GM21717 (cell line): ENCODE measurements at regions not wholly inside any gene's neighbourhood (a gene's known extent, or its start where the extent isn't known, plus 50 kb on each side); places are given as distances from the start of the nearest gene placed in this dataset.

Experiments used
- ATAC-seq: cut with Tn5 transposase; IDR thresholded peaks from one replicate; pipeline ENCODE4 v1.9.1; 2021; ENCODE audit warnings: mild to moderate bottlenecking, moderate library complexity; ENCODE audit not compliant: unreplicated experiment

DNA sequence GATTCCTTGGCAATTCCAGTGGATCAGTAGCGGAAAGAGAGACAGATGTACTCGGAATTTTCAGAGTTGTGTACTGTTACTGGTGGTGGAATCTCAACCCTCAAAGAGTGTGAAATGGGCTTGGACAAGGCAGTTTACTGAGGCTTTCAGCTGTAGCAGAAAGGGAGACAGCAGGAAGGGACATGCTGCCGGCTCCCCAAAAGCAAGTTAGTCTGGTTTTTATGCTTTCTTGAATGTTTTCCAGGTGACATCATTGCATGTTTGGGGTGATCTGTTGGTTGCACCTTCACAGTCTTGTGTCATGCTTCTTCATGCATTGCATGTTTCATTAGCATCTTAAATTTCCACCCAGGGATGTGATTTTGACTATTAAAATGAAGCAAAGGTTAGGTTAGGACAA lies 1282.2 kb downstream of the ADGRL3 start:
- no peak for ATAC-seq

DNA sequence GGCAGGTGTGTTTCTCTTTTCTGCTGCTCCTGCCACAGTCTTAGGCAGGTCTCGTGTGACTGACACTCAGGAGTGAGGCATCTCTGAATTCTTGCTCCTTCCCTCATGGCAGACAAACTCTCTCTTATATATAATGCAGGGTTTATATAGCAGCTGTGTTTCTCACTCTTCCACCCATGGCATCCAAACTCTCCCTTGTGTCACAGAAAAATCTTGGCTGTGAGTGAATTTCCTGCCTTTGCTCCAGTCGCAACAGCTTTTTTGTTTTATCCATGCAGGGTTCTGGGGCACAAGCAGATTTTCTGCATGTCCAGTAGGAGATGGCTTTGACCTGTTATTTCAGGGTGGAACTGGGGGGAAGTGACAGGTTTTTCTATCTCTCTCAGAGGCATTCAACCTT lies 1275.5 kb downstream of the ADGRL3 start:
- ATAC-seq = no peak

- no peak for ATAC-seq
Observed at GRCh38 chr4:62474802-62475201, 1274.7 kb downstream of the ADGRL3 start.

- ATAC-seq = no peak
Observed at GRCh38 chr4:62471021-62471420, 1270.9 kb downstream of the ADGRL3 start.

DNA sequence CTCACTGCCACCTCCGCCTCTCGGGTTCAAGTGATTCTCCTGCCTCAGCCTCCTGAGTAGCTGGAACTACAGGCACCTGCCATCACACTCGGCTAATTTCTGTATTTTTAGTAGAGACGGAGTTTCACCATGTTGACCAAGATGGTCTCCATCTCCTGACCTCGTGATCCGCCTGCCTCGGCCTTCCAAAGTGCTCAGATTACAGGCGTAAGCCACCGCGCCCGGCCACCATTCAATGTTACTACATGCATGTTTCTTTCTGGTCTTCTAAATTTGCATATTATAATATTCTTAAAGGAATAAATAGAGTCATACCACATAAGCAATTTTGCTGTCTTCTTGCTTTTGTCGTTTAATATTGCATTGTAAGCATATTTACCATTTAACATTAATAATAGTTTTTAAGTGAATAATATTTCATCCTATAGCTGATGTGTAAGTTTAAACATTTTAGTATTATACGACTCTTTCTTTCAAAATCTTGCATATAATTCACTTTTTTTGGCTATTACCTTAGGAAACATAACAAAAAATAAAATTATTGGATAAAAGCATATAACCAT lies 1270.4 kb downstream of the ADGRL3 start:
- ATAC-seq = no peak

DNA sequence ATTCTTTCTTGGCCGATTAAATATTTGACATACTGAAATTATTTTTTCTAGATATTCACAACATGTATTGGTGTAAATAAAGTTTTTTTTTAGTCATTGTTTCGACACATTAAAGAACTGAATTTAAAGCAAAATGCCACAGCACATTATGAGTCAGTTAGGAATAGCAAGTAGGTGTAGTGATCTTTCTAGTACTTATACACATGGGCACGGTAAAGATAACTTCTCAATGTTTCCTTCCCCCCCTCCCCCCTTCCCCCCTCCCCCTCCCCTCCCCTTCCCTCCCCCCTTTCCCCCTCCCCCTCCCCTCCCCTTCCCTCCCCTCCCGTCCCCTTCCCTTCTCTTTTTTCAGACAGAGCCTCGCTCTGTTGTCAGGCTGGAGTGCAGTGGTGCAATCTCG lies 1269.9 kb downstream of the ADGRL3 start:
- ATAC-seq = no peak

DNA sequence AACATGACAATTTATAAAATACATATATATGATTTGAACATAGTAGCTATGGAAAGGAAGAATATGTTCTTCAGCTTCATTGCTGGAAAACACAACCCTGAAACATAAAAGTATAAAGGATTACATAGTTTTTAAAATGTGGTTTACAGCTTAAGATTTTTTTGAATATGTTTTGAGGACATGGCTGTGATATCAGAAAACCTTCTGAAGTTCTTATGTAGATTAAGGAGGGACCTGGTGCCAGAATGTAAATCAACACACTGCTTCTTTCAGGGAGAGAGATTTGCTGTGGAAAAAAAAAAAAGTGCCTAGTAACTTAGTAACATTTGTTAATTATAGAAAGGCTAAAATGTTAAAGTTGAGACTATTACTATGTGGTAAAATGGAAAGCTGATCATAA lies 1261.8 kb downstream of the ADGRL3 start:
- ATAC-seq = no peak

DNA sequence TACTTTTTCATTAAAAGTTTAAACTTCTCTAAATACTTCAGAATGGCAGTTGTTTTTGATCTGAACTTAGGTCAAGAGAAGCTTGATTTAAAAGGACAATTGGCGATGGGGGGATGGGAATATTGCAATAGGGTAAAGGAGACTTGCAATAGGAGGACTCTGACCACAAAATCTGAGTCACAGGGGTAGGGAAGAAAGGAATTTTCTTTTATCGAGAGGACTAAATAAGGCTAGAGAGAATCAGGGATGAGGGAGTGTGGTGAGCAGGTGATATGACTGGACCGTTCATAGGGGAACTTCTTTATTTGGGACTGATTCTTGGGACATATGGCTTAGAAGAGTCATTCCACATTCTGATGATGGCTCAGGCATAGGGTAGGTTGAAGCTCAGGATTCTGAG lies 1260.2 kb downstream of the ADGRL3 start:
- ATAC-seq = no peak

- no peak for ATAC-seq
Observed at GRCh38 chr4:62457356-62457755, 1257.2 kb downstream of the ADGRL3 start.

DNA sequence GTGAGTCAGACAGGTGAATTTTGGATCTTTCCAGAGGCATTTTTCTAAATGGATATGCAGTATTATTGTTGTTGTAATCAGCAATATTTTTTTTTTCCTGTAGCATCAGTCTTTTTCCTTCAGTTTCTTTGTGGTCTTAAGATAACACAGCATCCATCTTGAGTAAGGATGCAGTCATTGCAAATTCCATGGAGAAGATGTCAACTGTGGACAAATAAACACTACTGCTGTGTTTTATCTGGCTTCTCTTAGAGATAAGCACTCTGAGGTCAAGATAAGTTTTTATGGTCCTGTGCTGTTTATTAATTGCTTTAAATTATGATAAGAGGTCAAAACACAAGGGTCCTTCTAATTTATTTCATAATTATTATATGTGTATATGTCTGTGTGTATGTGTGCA lies 1255.7 kb downstream of the ADGRL3 start:
- no peak for ATAC-seq

- ATAC-seq = no peak
Observed at GRCh38 chr4:62454535-62454934, 1254.4 kb downstream of the ADGRL3 start.

DNA sequence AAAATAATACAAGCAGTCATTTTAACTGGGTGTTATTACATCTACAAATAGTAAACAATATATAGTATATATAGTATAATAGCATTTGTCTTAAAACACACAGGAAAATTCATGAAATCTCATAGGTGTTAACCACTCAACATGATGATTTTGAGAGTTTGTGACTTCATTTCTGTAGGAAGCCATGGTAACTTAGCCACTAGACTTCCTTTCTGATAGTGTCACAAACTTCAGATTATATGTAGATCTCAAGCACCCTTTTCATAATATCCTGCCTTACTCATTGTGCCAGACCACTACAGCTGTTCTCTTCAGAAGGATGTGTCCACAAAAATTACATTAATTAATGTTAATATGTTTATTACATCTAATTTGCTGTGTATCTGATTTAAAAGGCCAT lies 1250.6 kb downstream of the ADGRL3 start:
- no peak for ATAC-seq

GRCh38 chr4:62449538-62449937 lies 1249.4 kb downstream of the ADGRL3 start:
- no peak for ATAC-seq

- no peak for ATAC-seq
Observed at GRCh38 chr4:62448911-62449310, 1248.8 kb downstream of the ADGRL3 start.

DNA sequence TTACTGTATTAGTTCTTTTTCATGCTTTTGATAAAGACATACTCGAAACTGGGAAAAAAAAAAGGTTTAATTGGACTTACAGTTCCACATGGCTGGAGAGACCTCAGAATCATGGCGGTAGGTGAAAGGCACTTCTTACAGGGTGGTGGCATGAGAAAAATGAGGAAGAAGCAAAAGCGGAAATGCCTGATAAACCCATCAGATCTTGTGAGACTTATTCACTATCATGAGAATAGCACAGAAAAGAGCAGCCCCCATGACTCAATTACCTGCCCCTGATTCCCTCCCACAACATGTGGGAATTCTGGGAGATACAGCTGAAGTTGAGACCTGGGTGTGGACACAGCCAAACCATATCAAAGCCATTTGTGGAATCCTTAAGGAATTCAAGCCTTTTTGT lies 1238.9 kb downstream of the ADGRL3 start:
- ATAC-seq = no peak

- no peak for ATAC-seq
Observed at GRCh38 chr4:62434921-62435320, 1234.8 kb downstream of the ADGRL3 start.

DNA sequence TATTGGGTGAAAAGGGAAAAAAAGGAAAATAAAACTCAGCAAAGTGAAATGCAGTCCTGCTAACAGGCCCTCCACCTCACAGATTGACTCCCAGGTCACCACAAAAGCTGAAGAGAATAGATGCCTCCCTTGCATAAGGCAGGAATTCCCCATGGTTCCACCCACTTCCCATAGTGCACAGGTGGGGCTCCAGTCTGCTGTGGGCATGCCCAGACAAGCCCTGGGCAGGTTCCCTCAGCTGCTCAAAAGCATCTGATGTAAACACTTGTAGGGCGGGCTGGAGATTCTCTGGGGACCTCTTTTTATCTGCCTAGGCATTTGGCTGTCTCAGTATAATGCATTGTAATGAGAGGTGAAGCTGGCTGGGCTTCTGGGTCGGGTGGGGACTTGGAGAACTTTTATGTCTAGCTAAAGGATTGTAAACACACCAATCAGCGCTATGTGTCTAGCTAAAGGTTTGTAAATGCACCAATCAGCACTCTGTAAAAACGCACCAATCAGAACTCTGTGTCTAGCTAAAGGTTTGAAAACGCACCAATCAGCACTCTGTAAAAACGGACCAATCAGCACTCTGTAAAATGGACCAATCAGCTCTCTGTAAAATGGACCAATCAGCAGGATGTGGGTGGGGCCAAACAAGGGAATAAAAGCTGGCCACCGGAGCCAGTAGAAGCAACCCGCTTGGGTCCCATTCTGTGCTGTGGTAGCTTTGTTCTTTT lies 1231.5 kb downstream of the ADGRL3 start:
- ATAC-seq = peak; percentile 78

GRCh38 chr4:62429297-62429696 lies 1229.2 kb downstream of the ADGRL3 start:
- no peak for ATAC-seq

- ATAC-seq = no peak
Observed at GRCh38 chr4:62415256-62415655, 1215.1 kb downstream of the ADGRL3 start.

GRCh38 chr4:62414563-62414962 lies 1214.4 kb downstream of the ADGRL3 start:
- no peak for ATAC-seq

- no peak for ATAC-seq
Observed at GRCh38 chr4:62410371-62411003, 1210.4 kb downstream of the ADGRL3 start.

GRCh38 chr4:62408454-62408853 lies 1208.3 kb downstream of the ADGRL3 start:
- no peak for ATAC-seq
